Vagina (tissue), 2 donors: ENCODE measurements at regions not wholly inside any gene's neighbourhood (a gene's known extent, or its start where the extent isn't known, plus 50 kb on each side); places are given as distances from the start of the nearest gene placed in this dataset.

ENCODE experiments used
- POLR2A ChIP-seq, 2 donors: fragments of 450-650 bp; IDR thresholded peaks; one replicate each; pipeline ENCODE4 v1.6.1; 2017; ENCODE audit warnings: antibody characterized with exemption in 2 of 2, mild to moderate bottlenecking in 2 of 2, moderate library complexity in 2 of 2
- POLR2AphosphoS5 ChIP-seq, 2 donors: sonication (generic); formaldehyde crosslinking; IDR thresholded peaks; one replicate each; pipeline ENCODE4 v1.9.0; 2017; ENCODE audit warnings: antibody characterized with exemption in 2 of 2, mild to moderate bottlenecking in 2 of 2, low read depth in 1 of 2; ENCODE audit not compliant: insufficient read depth in 1 of 2
- TF ChIP-seq, protein P1 (sequence below), 3 experiments: fragments of 450-650 bp in 2 of 3; fragments of 200-600 bp in 1 of 3; sonication (generic) in 1 of 3; IDR thresholded peaks; one replicate each; pipeline ENCODE4 v1.5.1; 2017 to 2019; ENCODE audit warnings: antibody characterized with exemption in 3 of 3, mild to moderate bottlenecking in 2 of 3, moderate library complexity in 2 of 3

DNA sequence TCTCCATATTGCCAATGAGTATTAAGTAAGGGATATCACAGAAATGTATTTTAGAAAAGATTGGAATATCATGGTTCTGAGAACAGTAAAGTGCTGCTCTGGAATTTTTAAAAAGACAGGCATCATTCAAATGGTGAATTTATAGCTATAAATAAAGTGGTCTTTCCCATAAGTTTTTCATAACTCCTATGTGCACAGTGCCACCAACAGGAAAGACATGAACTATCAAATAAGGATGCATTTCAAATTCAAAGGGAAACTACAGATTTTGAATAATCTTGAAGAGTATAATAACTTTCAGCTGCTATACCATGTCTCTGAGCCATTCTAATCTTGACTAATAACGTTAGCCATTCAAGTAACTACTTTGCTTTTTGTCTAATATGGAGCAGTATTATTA, 456.8 kb upstream of the GJE1 start:
- TF ChIP-seq, protein P1, sequence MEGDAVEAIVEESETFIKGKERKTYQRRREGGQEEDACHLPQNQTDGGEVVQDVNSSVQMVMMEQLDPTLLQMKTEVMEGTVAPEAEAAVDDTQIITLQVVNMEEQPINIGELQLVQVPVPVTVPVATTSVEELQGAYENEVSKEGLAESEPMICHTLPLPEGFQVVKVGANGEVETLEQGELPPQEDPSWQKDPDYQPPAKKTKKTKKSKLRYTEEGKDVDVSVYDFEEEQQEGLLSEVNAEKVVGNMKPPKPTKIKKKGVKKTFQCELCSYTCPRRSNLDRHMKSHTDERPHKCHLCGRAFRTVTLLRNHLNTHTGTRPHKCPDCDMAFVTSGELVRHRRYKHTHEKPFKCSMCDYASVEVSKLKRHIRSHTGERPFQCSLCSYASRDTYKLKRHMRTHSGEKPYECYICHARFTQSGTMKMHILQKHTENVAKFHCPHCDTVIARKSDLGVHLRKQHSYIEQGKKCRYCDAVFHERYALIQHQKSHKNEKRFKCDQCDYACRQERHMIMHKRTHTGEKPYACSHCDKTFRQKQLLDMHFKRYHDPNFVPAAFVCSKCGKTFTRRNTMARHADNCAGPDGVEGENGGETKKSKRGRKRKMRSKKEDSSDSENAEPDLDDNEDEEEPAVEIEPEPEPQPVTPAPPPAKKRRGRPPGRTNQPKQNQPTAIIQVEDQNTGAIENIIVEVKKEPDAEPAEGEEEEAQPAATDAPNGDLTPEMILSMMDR (IDR thresholded peaks at IDR 0.05) = no peak
- TF ChIP-seq POLR2A (IDR thresholded peaks at IDR 0.05) (no peak), POLR2AphosphoS5 (IDR thresholded peaks at IDR 0.05; ENCODE audit: insufficient read depth in 1 of 2, low read depth in 1 of 2) (no peak)
